Tibial artery (tissue), 4 donors: ENCODE measurements at regions not wholly inside any gene's neighbourhood (a gene's known extent, or its start where the extent isn't known, plus 50 kb on each side); places are given as distances from the start of the nearest gene placed in this dataset.

Experiments
- DNase-seq, 2 donors: peaks; one replicate each; pipeline ENCODE4 v3.0.0-alpha.2; 2019
- H3K27ac ChIP-seq, 2 donors: fragments of 200-600 bp; sonication (generic) in 1 of 2; 1 replicate in 1 of 2; 2 replicates in 1 of 2; pipeline ENCODE4 v1.5.1; 2018 to 2019; ENCODE audit warnings: mild to moderate bottlenecking in 1 of 2
- H3K27me3 ChIP-seq, 2 donors: fragments of 200-600 bp; sonication (generic) in 1 of 2; one replicate each; pipeline versions ENCODE4 v1.5.1 to v1.6.0; 2016 to 2019
- H3K36me3 ChIP-seq, 3 donors: fragments of 200-600 bp; sonication (generic) in 2 of 3; one replicate each; pipeline ENCODE4 v1.5.1; 2016 to 2019; ENCODE audit warnings: mild to moderate bottlenecking in 2 of 3
- H3K4me1 ChIP-seq, 4 donors: fragments of 200-600 bp; sonication (generic) in 2 of 4; 1 replicate in 3 of 4; 2 replicates in 1 of 4; pipeline ENCODE4 v1.5.1; 2016 to 2019
- H3K4me3 ChIP-seq, 2 donors: fragments of 200-600 bp; sonication (generic) in 1 of 2; 1 replicate in 1 of 2; 2 replicates in 1 of 2; pipeline ENCODE4 v1.5.1; 2018 to 2019; ENCODE audit warnings: mild to moderate bottlenecking in 2 of 2
- H3K9me3 ChIP-seq, 3 donors: fragments of 200-600 bp; sonication (generic) in 1 of 3; one replicate each; pipeline ENCODE4 v1.5.1; 2016 to 2019
- CTCF ChIP-seq, 2 experiments: fragments of 200-600 bp in 1 of 2; fragments of 450-650 bp in 1 of 2; IDR thresholded peaks; one replicate each; pipeline ENCODE4 v1.5.1; 2017 to 2019; ENCODE audit warnings: antibody characterized with exemption in 2 of 2, mild to moderate bottlenecking in 1 of 2, moderate library complexity in 1 of 2
- intact Hi-C: fragments of 100-400 bp; cut with DNase I; formaldehyde crosslinking; loops from one replicate; pipeline ENCODE4 v1.15.0; 2023; ENCODE audit warnings: low total_unique reads

- Histone ChIP-seq H3K27me3 (no peaks in the 10 kb centered on the region), H3K4me1 (no peaks in the 10 kb centered on the region), H3K36me3 (no peaks in the 10 kb centered on the region), H3K27ac (no peak overlapping the region), H3K4me3 (no peak overlapping the region), H3K9me3 (no peaks in the 10 kb centered on the region)
- TF ChIP-seq CTCF (IDR thresholded peaks at IDR 0.05): no peak
- DNase-seq: no peak
- intact Hi-C loops: no loop called here
These were observed 464.7 kb upstream of the COX7C start for GRCh38 chr5:86152988-86153560.

- no peaks in the 10 kb centered on the region for H3K9me3 ChIP-seq
- TF ChIP-seq CTCF (IDR thresholded peaks at IDR 0.05): no peak
- H3K4me1 ChIP-seq: no peaks in the 10 kb centered on the region
- intact Hi-C loops: no loop called here
- H3K27me3 ChIP-seq: no peaks in the 10 kb centered on the region
- H3K4me3 ChIP-seq: no peak overlapping the region
- no peak overlapping the region for H3K27ac ChIP-seq
- DNase-seq: no peak
- no peaks in the 10 kb centered on the region for H3K36me3 ChIP-seq
These were observed 461.9 kb upstream of the COX7C start for GRCh38 chr5:86155796-86156195.

DNA sequence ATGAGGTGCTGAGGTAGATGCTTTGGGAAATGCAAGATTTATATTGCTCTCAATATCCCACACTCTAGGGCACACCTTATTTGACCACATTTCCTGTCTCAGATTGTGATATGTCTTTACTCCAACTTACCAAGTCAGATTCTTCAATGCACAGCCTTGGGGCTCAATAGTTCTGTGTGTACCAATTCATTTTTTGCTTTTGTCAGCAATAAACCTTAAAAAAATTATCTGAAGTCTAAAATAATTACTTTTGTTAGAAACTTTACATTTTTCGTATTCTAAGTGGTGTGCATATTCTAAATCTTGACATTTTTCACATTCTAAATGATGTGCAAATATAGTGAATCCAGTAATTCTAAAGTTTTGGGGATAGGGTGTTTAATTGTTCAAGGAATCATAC lies 447.5 kb upstream of the COX7C start:
- DNase-seq: no peak
- Histone ChIP-seq H3K4me3 (no peak overlapping the region), H3K36me3 (no peaks in the 10 kb centered on the region), H3K4me1 (peaks cover 0 to 19% (median 0%) of the 10 kb centered on the region in 4 donors), H3K27me3 (no peaks in the 10 kb centered on the region), H3K27ac (no peak overlapping the region), H3K9me3 (no peaks in the 10 kb centered on the region)
- intact Hi-C loops: no loop called here
- no peak for TF ChIP-seq CTCF (IDR thresholded peaks at IDR 0.05)

GRCh38 chr5:86175224-86175623 lies 442.5 kb upstream of the COX7C start:
- Histone ChIP-seq H3K4me1 (peaks cover 0 to 19% (median 0%) of the 10 kb centered on the region in 4 donors), H3K27me3 (no peaks in the 10 kb centered on the region), H3K9me3 (no peaks in the 10 kb centered on the region), H3K4me3 (no peak overlapping the region), H3K36me3 (no peaks in the 10 kb centered on the region), H3K27ac (no peak overlapping the region)
- intact Hi-C loops: no loop called here
- DNase-seq: no peak
- TF ChIP-seq CTCF (IDR thresholded peaks at IDR 0.05): no peak

- Histone ChIP-seq H3K4me1 (no peaks in the 10 kb centered on the region), H3K36me3 (no peaks in the 10 kb centered on the region), H3K9me3 (no peaks in the 10 kb centered on the region), H3K27me3 (no peaks in the 10 kb centered on the region), H3K4me3 (no peak overlapping the region), H3K27ac (no peak overlapping the region)
- intact Hi-C loops: no loop called here
- no peak for TF ChIP-seq CTCF (IDR thresholded peaks at IDR 0.05)
- no peak for DNase-seq
These were observed 418.5 kb upstream of the COX7C start for GRCh38 chr5:86199287-86199686.

DNA sequence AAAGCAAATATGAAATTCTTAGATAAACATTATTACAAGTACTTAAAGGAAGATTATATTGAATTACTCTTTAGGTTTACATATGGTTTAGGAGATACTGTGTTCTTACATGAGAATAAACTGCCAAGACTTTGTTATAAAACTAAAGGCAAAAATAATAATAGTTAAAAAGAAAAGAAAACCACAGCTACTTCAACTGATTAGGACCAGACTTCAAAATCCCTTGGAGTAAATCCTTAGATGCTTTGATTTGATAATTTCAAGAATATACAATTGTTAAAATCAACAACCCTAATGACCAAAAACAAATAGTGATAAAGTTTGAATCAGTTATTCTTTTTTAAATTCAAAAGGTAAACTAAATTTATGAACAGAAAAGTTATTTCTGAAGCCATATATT lies 389.6 kb upstream of the COX7C start:
- no peaks in the 10 kb centered on the region for H3K36me3 ChIP-seq
- no peak overlapping the region for H3K27ac ChIP-seq
- TF ChIP-seq CTCF (IDR thresholded peaks at IDR 0.05): no peak
- no peak overlapping the region for H3K4me3 ChIP-seq
- H3K27me3 ChIP-seq: no peaks in the 10 kb centered on the region
- H3K4me1 ChIP-seq: no peaks in the 10 kb centered on the region
- DNase-seq: no peak
- intact Hi-C loops: no loop called here
- no peaks in the 10 kb centered on the region for H3K9me3 ChIP-seq
